ENCODE measurements at regions not wholly inside any gene's neighbourhood (a gene's known extent, or its start where the extent isn't known, plus 50 kb on each side); places are given as distances from the start of the nearest gene placed in this dataset.

GRCh38 chr18:38940863-38941531 is 1375.4 kb upstream of the CELF4 start (continued):
- TF ChIP-seq, protein P1, sequence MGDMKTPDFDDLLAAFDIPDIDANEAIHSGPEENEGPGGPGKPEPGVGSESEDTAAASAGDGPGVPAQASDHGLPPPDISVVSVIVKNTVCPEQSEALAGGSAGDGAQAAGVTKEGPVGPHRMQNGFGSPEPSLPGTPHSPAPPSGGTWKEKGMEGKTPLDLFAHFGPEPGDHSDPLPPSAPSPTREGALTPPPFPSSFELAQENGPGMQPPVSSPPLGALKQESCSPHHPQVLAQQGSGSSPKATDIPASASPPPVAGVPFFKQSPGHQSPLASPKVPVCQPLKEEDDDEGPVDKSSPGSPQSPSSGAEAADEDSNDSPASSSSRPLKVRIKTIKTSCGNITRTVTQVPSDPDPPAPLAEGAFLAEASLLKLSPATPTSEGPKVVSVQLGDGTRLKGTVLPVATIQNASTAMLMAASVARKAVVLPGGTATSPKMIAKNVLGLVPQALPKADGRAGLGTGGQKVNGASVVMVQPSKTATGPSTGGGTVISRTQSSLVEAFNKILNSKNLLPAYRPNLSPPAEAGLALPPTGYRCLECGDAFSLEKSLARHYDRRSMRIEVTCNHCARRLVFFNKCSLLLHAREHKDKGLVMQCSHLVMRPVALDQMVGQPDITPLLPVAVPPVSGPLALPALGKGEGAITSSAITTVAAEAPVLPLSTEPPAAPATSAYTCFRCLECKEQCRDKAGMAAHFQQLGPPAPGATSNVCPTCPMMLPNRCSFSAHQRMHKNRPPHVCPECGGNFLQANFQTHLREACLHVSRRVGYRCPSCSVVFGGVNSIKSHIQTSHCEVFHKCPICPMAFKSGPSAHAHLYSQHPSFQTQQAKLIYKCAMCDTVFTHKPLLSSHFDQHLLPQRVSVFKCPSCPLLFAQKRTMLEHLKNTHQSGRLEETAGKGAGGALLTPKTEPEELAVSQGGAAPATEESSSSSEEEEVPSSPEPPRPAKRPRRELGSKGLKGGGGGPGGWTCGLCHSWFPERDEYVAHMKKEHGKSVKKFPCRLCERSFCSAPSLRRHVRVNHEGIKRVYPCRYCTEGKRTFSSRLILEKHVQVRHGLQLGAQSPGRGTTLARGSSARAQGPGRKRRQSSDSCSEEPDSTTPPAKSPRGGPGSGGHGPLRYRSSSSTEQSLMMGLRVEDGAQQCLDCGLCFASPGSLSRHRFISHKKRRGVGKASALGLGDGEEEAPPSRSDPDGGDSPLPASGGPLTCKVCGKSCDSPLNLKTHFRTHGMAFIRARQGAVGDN (IDR thresholded peaks at IDR 0.05): no peak
- TF ChIP-seq BACH1 (IDR thresholded peaks at IDR 0.05; ENCODE audit: borderline replicate concordance) (peak; percentile 97), POU2F2 (IDR thresholded peaks at IDR 0.05; ENCODE audit: borderline replicate concordance, low read depth, low read length) (peak; percentile 91), GATAD2B (conservative IDR thresholded peaks at IDR 0.05; ENCODE audit: low read depth) (peak; percentile 38; the same call in 1 of the 2 replicates), CBX5 (IDR thresholded peaks at IDR 0.05; ENCODE audit: low read depth) (peak; percentile 92), EED (IDR thresholded peaks at IDR 0.05; ENCODE audit: low read depth) (peak; percentile 92), IRF4 (IDR thresholded peaks at IDR 0.05; ENCODE audit: low read depth, low read length) (peak; percentile 98), SMAD5 (IDR thresholded peaks at IDR 0.05; ENCODE audit: low read depth) (no peak), SIX5 (IDR thresholded peaks at IDR 0.05; ENCODE audit: low read depth, low read length, severe bottlenecking) (no peak), PBX3 (IDR thresholded peaks at IDR 0.05; ENCODE audit: insufficient replicate concordance, low read depth, low read length) (no peak), CBX3 (IDR thresholded peaks at IDR 0.05; ENCODE audit: borderline replicate concordance, low read depth) (no peak), SPI1 (IDR thresholded peaks at IDR 0.05; ENCODE audit: borderline replicate concordance, insufficient read depth, low read depth, low read length) (peak; percentile 15; the same call in 1 of the 2 replicates), CEBPB (IDR thresholded peaks at IDR 0.05; ENCODE audit: borderline replicate concordance in 1 of 2, low read depth in 2 of 2, low read length in 2 of 2) (0 out of 4 replicates have a peak, but pooled peaks of 1 of the 2 experiments have one; percentile 62), CHD1 (IDR thresholded peaks at IDR 0.05; ENCODE audit: low read depth, low read length) (no peak), ZZZ3 (IDR thresholded peaks at IDR 0.05; ENCODE audit: control insufficient read depth, insufficient read length, low read depth) (no peak), FOXK2 (IDR thresholded peaks at IDR 0.05) (no peak), SMC3 (IDR thresholded peaks at IDR 0.05; ENCODE audit: borderline replicate concordance, low read length) (no peak), TCF7 (IDR thresholded peaks at IDR 0.05; ENCODE audit: borderline replicate concordance) (peak; percentile 84; the same call in 1 of the 2 replicates), ZSCAN29 (IDR thresholded peaks at IDR 0.05) (no peak), NR2F1 (conservative IDR thresholded peaks at IDR 0.05) (peak; percentile 71), NR2C1 (IDR thresholded peaks at IDR 0.05) (no peak), ZNF622 (IDR thresholded peaks at IDR 0.05) (no peak), PAX5 (IDR thresholded peaks at IDR 0.05; ENCODE audit: borderline replicate concordance, low read depth, low read length) (peak; percentile 96)
- TF ChIP-seq, protein P2, sequence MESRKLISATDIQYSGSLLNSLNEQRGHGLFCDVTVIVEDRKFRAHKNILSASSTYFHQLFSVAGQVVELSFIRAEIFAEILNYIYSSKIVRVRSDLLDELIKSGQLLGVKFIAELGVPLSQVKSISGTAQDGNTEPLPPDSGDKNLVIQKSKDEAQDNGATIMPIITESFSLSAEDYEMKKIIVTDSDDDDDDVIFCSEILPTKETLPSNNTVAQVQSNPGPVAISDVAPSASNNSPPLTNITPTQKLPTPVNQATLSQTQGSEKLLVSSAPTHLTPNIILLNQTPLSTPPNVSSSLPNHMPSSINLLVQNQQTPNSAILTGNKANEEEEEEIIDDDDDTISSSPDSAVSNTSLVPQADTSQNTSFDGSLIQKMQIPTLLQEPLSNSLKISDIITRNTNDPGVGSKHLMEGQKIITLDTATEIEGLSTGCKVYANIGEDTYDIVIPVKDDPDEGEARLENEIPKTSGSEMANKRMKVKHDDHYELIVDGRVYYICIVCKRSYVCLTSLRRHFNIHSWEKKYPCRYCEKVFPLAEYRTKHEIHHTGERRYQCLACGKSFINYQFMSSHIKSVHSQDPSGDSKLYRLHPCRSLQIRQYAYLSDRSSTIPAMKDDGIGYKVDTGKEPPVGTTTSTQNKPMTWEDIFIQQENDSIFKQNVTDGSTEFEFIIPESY (IDR thresholded peaks at IDR 0.05): no peak

All from GM12878 (cell line).